Heart right ventricle (tissue), 16 donors: ENCODE measurements at regions not wholly inside any gene's neighbourhood (a gene's known extent, or its start where the extent isn't known, plus 50 kb on each side); places are given as distances from the start of the nearest gene placed in this dataset.

ENCODE experiments used
- ATAC-seq, 8 donors: fragments of 200-7000 bp; cut with Tn5 transposase; one replicate each; pipeline ENCODE4 v1.9.1; 2020; ENCODE audit warnings: mild to moderate bottlenecking in 8 of 8, moderate library complexity in 8 of 8, moderate number of reproducible peaks in 1 of 8
- DNase-seq, 2 donors: peaks; one replicate each; pipeline ENCODE4 v3.0.0-alpha.2; 2020
- H3K27ac ChIP-seq, 10 donors: fragments of 200-600 bp; sonication (generic) in 2 of 10; one replicate each; pipeline versions ENCODE4 v1.5.0 to v1.8.0; 2020 to 2022; ENCODE audit warnings: mild to moderate bottlenecking in 3 of 10
- H3K27me3 ChIP-seq, 7 donors: fragments of 200-600 bp; one replicate each; pipeline ENCODE4 v1.8.0; 2021 to 2022; ENCODE audit warnings: mild to moderate bottlenecking in 2 of 7
- H3K36me3 ChIP-seq, 9 donors: fragments of 200-600 bp; sonication (generic) in 1 of 9; one replicate each; pipeline versions ENCODE4 v1.5.0 to v1.8.0; 2020 to 2022; ENCODE audit warnings: mild to moderate bottlenecking in 2 of 9
- H3K4me1 ChIP-seq, 9 donors: fragments of 200-600 bp; sonication (generic) in 1 of 9; one replicate each; pipeline versions ENCODE4 v1.5.0 to v1.8.0; 2020 to 2022; ENCODE audit warnings: mild to moderate bottlenecking in 4 of 9
- H3K4me3 ChIP-seq, 10 donors: fragments of 200-600 bp; sonication (generic) in 2 of 10; one replicate each; pipeline versions ENCODE4 v1.5.0 to v1.8.0; 2020 to 2022; ENCODE audit warnings: mild to moderate bottlenecking in 7 of 10, moderate library complexity in 2 of 10
- H3K9me3 ChIP-seq, 11 donors: fragments of 200-600 bp in 10 of 11; sonication (generic) in 2 of 11; one replicate each; pipeline versions ENCODE4 v1.5.0 to v1.8.0; 2013 to 2022; ENCODE audit warnings: mild to moderate bottlenecking in 2 of 11, control low read depth in 1 of 11, moderate library complexity in 1 of 11
- CTCF ChIP-seq, 9 donors: fragments of 200-600 bp; sonication (generic) in 2 of 9; IDR thresholded peaks; one replicate each; pipeline versions ENCODE4 v1.5.0 to v1.8.0; 2021 to 2022; ENCODE audit warnings: antibody characterized with exemption in 9 of 9, mild to moderate bottlenecking in 5 of 9, moderate library complexity in 1 of 9
- WGBS, 2 donors: extraction: QIAGEN DNeasy Blood & Tissue Kit; methylation state at CpG; one replicate each; pipeline ENCODE4 v1.1.7; 2013; ENCODE audit warnings: inconsistent platforms in 1 of 2; 5-methylcytosine and 5-hydroxymethylcytosine counted together
- intact Hi-C, 10 donors: fragments of 100-400 bp; cut with DNase I; formaldehyde crosslinking; loops; one replicate each; pipeline versions ENCODE4 v1.11.1 to v1.14.2; 2022
- donor health status: Arrhythmogenic right ventricular cardiomyopathy.
- donor health status: ischemic (EF 13 %, LVEDD 7.1; RV severe dilation, severe dysfunction).
- donor health status: healthy with polysubstance abuse.
- donor health status: DM: no; HTN: yes; CAD: no.
- donor health status: DM: no; HTN: no; CAD: no.
- donor health status: ischemic (EF 25% LVEDD 6.9; RV normal size, moderate dysfunction).
- donor health status: ischemic (EF 25% LVEDD 5.7; RV mildly dilated, moderate dysfunction).
- donor health status: healthy.
- donor health status: DM: yes; HTN: yes; CAD: no.
- donor health status: Ischemic cardiomyopathy.
- donor health status: ischemic (EF 35%, LVEDD 5.7; RV mildly dilated, moderate dysfunction).
- donor health status: nonischemic (EF 11% LVEDD 7.7; RV severe dilation, severe dysfunction).
- donor health status: DM: yes; HTN: yes; CAD: no.
- donor health status: PGD.
- donor health status: ischemic (EF 29% LVEDD 5.4; RV normal size, mild dysfunction).
- donor health status: nonischemic (EF 23%, LVEDD 6.1; RV moderate dilation, normal function).

GRCh38 chr18:51426996-51427395 is 229.5 kb upstream of the MEX3C start:
- no peak for DNase-seq
- H3K27me3 ChIP-seq: no peaks in the 10 kb centered on the region
- no peaks in the 10 kb centered on the region for H3K4me1 ChIP-seq
- ATAC-seq: no peak
- H3K9me3 ChIP-seq: no peaks in the 10 kb centered on the region
- intact Hi-C loops: no loop called here
- TF ChIP-seq CTCF (IDR thresholded peaks at IDR 0.05): no peak
- no peaks in the 10 kb centered on the region for H3K36me3 ChIP-seq
- no peak overlapping the region for H3K4me3 ChIP-seq
- WGBS, 2 donors: 49 to 55% methylated on average over 2 of the region's 2 CpGs
- no peak overlapping the region for H3K27ac ChIP-seq

GRCh38 chr18:51429644-51430043 is 232.2 kb upstream of the MEX3C start:
- no peak for TF ChIP-seq CTCF (IDR thresholded peaks at IDR 0.05)
- H3K4me1 ChIP-seq: no peaks in the 10 kb centered on the region
- H3K27ac ChIP-seq: no peak overlapping the region
- no peaks in the 10 kb centered on the region for H3K36me3 ChIP-seq
- no peaks in the 10 kb centered on the region for H3K27me3 ChIP-seq
- ATAC-seq (no peak), DNase-seq (no peak)
- H3K9me3 ChIP-seq: no peaks in the 10 kb centered on the region
- intact Hi-C loops: loop anchor here in 1 of 10 donors (10.0 kb wide), 1 partner anchor 65 kb away; no protein-coding TSS in a partner anchor
- no peak overlapping the region for H3K4me3 ChIP-seq

GRCh38 chr18:51430538-51430937 is 233.1 kb upstream of the MEX3C start:
- Histone ChIP-seq H3K27me3 (peaks cover 0 to 4% (median 0%) of the 10 kb centered on the region in 7 donors), H3K27ac (no peak overlapping the region), H3K4me3 (no peak overlapping the region), H3K9me3 (no peaks in the 10 kb centered on the region), H3K4me1 (no peaks in the 10 kb centered on the region), H3K36me3 (no peaks in the 10 kb centered on the region)
- no peak for TF ChIP-seq CTCF (IDR thresholded peaks at IDR 0.05)
- WGBS, 2 donors: 83 to 88% methylated on average over 1 of the region's 1 CpG
- intact Hi-C loops: loop anchor here in 1 of 10 donors (10.0 kb wide), 1 partner anchor 64 kb away; no protein-coding TSS in a partner anchor
- no peak for ATAC-seq
- no peak for DNase-seq

GRCh38 chr18:51433296-51433695 is 235.8 kb upstream of the MEX3C start:
- no peaks in the 10 kb centered on the region for H3K9me3 ChIP-seq
- 90% methylated on average over 4 of the region's 4 CpGs for WGBS, 2 donors
- H3K27ac ChIP-seq: no peak overlapping the region
- DNase-seq (no peak), ATAC-seq (no peak)
- intact Hi-C loops: loop anchor here in 1 of 10 donors (10.0 kb wide), 1 partner anchor 62 kb away; no protein-coding TSS in a partner anchor
- H3K27me3 ChIP-seq: peaks cover 0 to 21% (median 0%) of the 10 kb centered on the region in 7 donors
- no peak overlapping the region for H3K4me3 ChIP-seq
- no peaks in the 10 kb centered on the region for H3K4me1 ChIP-seq
- H3K36me3 ChIP-seq: no peaks in the 10 kb centered on the region
- no peak for TF ChIP-seq CTCF (IDR thresholded peaks at IDR 0.05)
